ENCODE measurements at regions not wholly inside any gene's neighbourhood (a gene's known extent, or its start where the extent isn't known, plus 50 kb on each side); places are given as distances from the start of the nearest gene placed in this dataset.

DNA sequence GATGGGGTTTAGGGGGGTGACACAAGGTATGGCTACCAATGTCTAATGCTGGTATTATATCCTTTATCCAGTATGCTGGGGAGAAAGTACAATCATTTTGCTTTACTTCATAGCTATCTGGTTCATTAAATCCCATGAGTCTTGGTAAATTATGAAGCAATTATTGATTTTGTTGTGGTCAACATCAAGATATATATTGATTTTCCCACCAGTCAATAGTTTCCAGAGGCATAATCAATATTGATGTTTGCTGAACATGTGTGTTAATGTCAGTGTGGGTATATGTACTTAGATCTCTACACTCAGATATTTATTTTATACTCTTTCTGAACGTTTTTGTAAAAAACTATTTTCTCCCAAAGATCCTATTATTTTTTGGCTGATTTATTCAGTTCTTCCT, 155.5 kb downstream of the BACH1 start:
- Histone ChIP-seq H3K36me3 (replicated peaks in 1 of 2; ENCODE audit: control insufficient read depth in 2 of 2, insufficient read depth in 2 of 2, low read length in 2 of 2) (no peaks in the 10 kb centered on the region), H3K14ac (ENCODE audit: low read length) (no peak overlapping the region), H3K79me1 (ENCODE audit: low read depth, low read length) (no peaks in the 10 kb centered on the region), H4K91ac (ENCODE audit: low read depth, low read length, poor library complexity) (no peak overlapping the region), H3K4me1 (ENCODE audit: control insufficient read depth in 2 of 2, insufficient read depth in 1 of 2, low read depth in 1 of 2, low read length in 2 of 2) (no peaks in the 10 kb centered on the region), H3K23ac (ENCODE audit: low read depth, low read length, poor library complexity) (no peak overlapping the region), H2BK12ac (ENCODE audit: low read length) (no peak overlapping the region), H2BK15ac (ENCODE audit: low read length) (no peak overlapping the region), H3K18ac (ENCODE audit: low read length) (no peak overlapping the region), H3K27ac (replicated peaks; ENCODE audit: low read length) (no peak overlapping the region), H3K4ac (ENCODE audit: low read length) (no peak overlapping the region), H3K4me2 (ENCODE audit: insufficient read depth, low read length, poor library complexity, severe bottlenecking) (no peak overlapping the region), H4K8ac (ENCODE audit: low read depth, low read length) (no peak overlapping the region), H2BK120ac (ENCODE audit: low read depth, low read length) (no peak overlapping the region), H3K9me3 (replicated peaks in 1 of 2; ENCODE audit: control insufficient read depth in 2 of 2, insufficient read depth in 1 of 2, low read depth in 1 of 2, low read length in 2 of 2) (no peaks in the 10 kb centered on the region), H3K27me3 (ENCODE audit: control insufficient read depth in 3 of 3, insufficient read depth in 3 of 3, low read depth in 1 of 3, low read length in 3 of 3) (no peaks in the 10 kb centered on the region), H2AK5ac (ENCODE audit: low read depth, low read length) (no peak overlapping the region), H2AFZ (ENCODE audit: low read length) (no peak overlapping the region), H3K4me3 (ENCODE audit: low read length in 2 of 2) (no peak overlapping the region), H2BK5ac (ENCODE audit: low read length) (no peak overlapping the region), H3K9ac (ENCODE audit: low read depth, low read length, poor library complexity) (no peak overlapping the region)
- no peak for DNase-seq (ENCODE audit: low spot score)
- no CpG with 5 or more reads among the region's 1 CpG for WGBS, 2 donors (ENCODE audit: extremely low coverage in 2 of 2, insufficient read length in 2 of 2, insufficient replicate concordance in 1 of 2)

DNA sequence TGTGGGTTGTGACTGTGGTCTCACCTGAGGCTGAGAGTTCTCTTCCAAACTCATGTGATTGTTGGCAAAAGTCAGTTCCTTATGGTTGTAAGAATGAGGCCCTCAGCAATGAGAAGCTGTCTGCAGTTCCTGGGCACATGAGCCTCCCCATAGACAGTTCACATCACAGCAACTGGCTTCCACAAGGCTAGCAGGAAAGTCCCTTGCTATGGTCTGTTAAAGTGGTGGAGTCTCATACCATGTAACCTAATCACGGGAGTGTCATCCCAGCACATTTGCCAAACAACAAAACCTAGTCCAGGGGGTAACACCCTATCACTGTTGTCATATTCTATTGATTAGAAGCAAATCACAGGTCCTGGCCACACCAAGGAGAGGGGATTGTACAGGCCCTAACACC, 163.8 kb downstream of the BACH1 start:
- Histone ChIP-seq H2BK12ac (ENCODE audit: low read length) (no peak overlapping the region), H3K79me1 (ENCODE audit: low read depth, low read length) (no peaks in the 10 kb centered on the region), H4K8ac (ENCODE audit: low read depth, low read length) (no peak overlapping the region), H4K91ac (ENCODE audit: low read depth, low read length, poor library complexity) (no peak overlapping the region), H3K4ac (ENCODE audit: low read length) (no peak overlapping the region), H3K23ac (ENCODE audit: low read depth, low read length, poor library complexity) (no peak overlapping the region), H2BK15ac (ENCODE audit: low read length) (no peak overlapping the region), H3K27me3 (ENCODE audit: control insufficient read depth in 3 of 3, insufficient read depth in 3 of 3, low read depth in 1 of 3, low read length in 3 of 3) (no peaks in the 10 kb centered on the region), H3K4me3 (ENCODE audit: low read length in 2 of 2) (no peak overlapping the region), H3K36me3 (replicated peaks in 1 of 2; ENCODE audit: control insufficient read depth in 2 of 2, insufficient read depth in 2 of 2, low read length in 2 of 2) (peaks cover 0 to 2% of the 10 kb centered on the region in 2 donors), H3K27ac (replicated peaks; ENCODE audit: low read length) (no peak overlapping the region), H3K9me3 (replicated peaks in 1 of 2; ENCODE audit: control insufficient read depth in 2 of 2, insufficient read depth in 1 of 2, low read depth in 1 of 2, low read length in 2 of 2) (no peaks in the 10 kb centered on the region), H2BK5ac (ENCODE audit: low read length) (no peak overlapping the region), H3K18ac (ENCODE audit: low read length) (no peak overlapping the region), H2AFZ (ENCODE audit: low read length) (no peak overlapping the region), H2AK5ac (ENCODE audit: low read depth, low read length) (no peak overlapping the region), H3K4me2 (ENCODE audit: insufficient read depth, low read length, poor library complexity, severe bottlenecking) (no peak overlapping the region), H3K9ac (ENCODE audit: low read depth, low read length, poor library complexity) (no peak overlapping the region), H3K14ac (ENCODE audit: low read length) (no peak overlapping the region), H3K4me1 (ENCODE audit: control insufficient read depth in 2 of 2, insufficient read depth in 1 of 2, low read depth in 1 of 2, low read length in 2 of 2) (no peaks in the 10 kb centered on the region), H2BK120ac (ENCODE audit: low read depth, low read length) (no peak overlapping the region)
- no peak for DNase-seq (ENCODE audit: low spot score)
- WGBS, 2 donors (ENCODE audit: extremely low coverage in 2 of 2, insufficient read length in 2 of 2, insufficient replicate concordance in 1 of 2), result no CpG with 5 or more reads among the region's 1 CpG

DNA sequence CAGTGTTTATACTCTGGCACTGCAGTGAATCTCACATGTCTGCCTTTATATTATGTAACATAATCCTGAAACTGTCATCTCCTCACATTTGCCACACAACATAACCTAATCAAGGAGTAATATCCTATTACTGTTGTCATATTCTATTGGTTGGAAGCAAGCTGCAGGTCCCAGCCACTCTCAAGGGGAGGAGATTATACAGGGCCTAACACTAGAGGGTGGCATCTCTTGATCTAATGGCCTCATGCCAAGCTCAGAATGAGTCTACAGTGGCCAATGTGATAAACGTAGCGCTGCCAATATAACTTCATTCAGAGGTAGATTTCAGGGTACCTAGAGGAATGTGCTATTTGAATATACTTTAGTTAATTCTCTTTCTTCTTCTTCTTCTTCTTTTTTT, 166.8 kb downstream of the BACH1 start:
- no CpG with 5 or more reads among the region's 2 CpGs for WGBS, 2 donors (ENCODE audit: extremely low coverage in 2 of 2, insufficient read length in 2 of 2, insufficient replicate concordance in 1 of 2)
- Histone ChIP-seq H4K91ac (ENCODE audit: low read depth, low read length, poor library complexity) (no peak overlapping the region), H2BK5ac (ENCODE audit: low read length) (no peak overlapping the region), H3K4me1 (ENCODE audit: control insufficient read depth in 2 of 2, insufficient read depth in 1 of 2, low read depth in 1 of 2, low read length in 2 of 2) (no peaks in the 10 kb centered on the region), H3K18ac (ENCODE audit: low read length) (no peak overlapping the region), H2BK120ac (ENCODE audit: low read depth, low read length) (no peak overlapping the region), H3K9ac (ENCODE audit: low read depth, low read length, poor library complexity) (no peak overlapping the region), H3K36me3 (replicated peaks in 1 of 2; ENCODE audit: control insufficient read depth in 2 of 2, insufficient read depth in 2 of 2, low read length in 2 of 2) (peaks cover 0 to 2% of the 10 kb centered on the region in 2 donors), H3K27me3 (ENCODE audit: control insufficient read depth in 3 of 3, insufficient read depth in 3 of 3, low read depth in 1 of 3, low read length in 3 of 3) (no peaks in the 10 kb centered on the region), H3K14ac (ENCODE audit: low read length) (no peak overlapping the region), H3K23ac (ENCODE audit: low read depth, low read length, poor library complexity) (no peak overlapping the region), H4K8ac (ENCODE audit: low read depth, low read length) (no peak overlapping the region), H2AK5ac (ENCODE audit: low read depth, low read length) (no peak overlapping the region), H3K4me3 (ENCODE audit: low read length in 2 of 2) (no peak overlapping the region), H3K4ac (ENCODE audit: low read length) (no peak overlapping the region), H2BK15ac (ENCODE audit: low read length) (no peak overlapping the region), H2AFZ (ENCODE audit: low read length) (no peak overlapping the region), H3K27ac (replicated peaks; ENCODE audit: low read length) (no peak overlapping the region), H3K9me3 (replicated peaks in 1 of 2; ENCODE audit: control insufficient read depth in 2 of 2, insufficient read depth in 1 of 2, low read depth in 1 of 2, low read length in 2 of 2) (no peaks in the 10 kb centered on the region), H3K4me2 (ENCODE audit: insufficient read depth, low read length, poor library complexity, severe bottlenecking) (no peak overlapping the region), H3K79me1 (ENCODE audit: low read depth, low read length) (no peaks in the 10 kb centered on the region), H2BK12ac (ENCODE audit: low read length) (no peak overlapping the region)
- DNase-seq (ENCODE audit: low spot score), result no peak

DNA sequence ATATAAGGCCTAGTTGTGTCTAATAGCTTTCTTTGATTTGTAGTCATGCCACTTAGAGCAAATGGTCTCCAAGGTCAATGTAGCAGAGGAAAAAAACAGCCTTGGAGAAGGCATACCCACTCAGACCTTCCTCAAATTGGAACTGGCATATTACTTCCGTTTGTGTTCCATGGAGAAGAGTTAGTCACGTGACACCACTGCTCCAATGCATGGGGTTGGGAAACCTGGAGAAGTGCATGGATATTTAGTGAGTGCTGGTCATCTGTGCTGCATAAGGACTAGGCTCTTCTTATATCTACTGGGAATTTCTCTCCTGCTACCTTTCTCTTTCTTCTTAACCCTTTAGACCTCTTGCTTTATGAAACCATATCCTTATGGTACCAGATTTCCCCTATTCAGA, 167.8 kb downstream of the BACH1 start:
- Histone ChIP-seq H3K4ac (ENCODE audit: low read length) (no peak overlapping the region), H4K91ac (ENCODE audit: low read depth, low read length, poor library complexity) (no peak overlapping the region), H3K18ac (ENCODE audit: low read length) (no peak overlapping the region), H2BK120ac (ENCODE audit: low read depth, low read length) (no peak overlapping the region), H2BK5ac (ENCODE audit: low read length) (no peak overlapping the region), H2AFZ (ENCODE audit: low read length) (no peak overlapping the region), H3K14ac (ENCODE audit: low read length) (no peak overlapping the region), H2BK12ac (ENCODE audit: low read length) (no peak overlapping the region), H2BK15ac (ENCODE audit: low read length) (no peak overlapping the region), H3K23ac (ENCODE audit: low read depth, low read length, poor library complexity) (no peak overlapping the region), H3K27me3 (ENCODE audit: control insufficient read depth in 3 of 3, insufficient read depth in 3 of 3, low read depth in 1 of 3, low read length in 3 of 3) (no peaks in the 10 kb centered on the region), H3K9me3 (replicated peaks in 1 of 2; ENCODE audit: control insufficient read depth in 2 of 2, insufficient read depth in 1 of 2, low read depth in 1 of 2, low read length in 2 of 2) (no peaks in the 10 kb centered on the region), H3K4me2 (ENCODE audit: insufficient read depth, low read length, poor library complexity, severe bottlenecking) (no peak overlapping the region), H3K9ac (ENCODE audit: low read depth, low read length, poor library complexity) (no peak overlapping the region), H3K79me1 (ENCODE audit: low read depth, low read length) (no peaks in the 10 kb centered on the region), H4K8ac (ENCODE audit: low read depth, low read length) (no peak overlapping the region), H3K27ac (replicated peaks; ENCODE audit: low read length) (no peak overlapping the region), H2AK5ac (ENCODE audit: low read depth, low read length) (no peak overlapping the region), H3K4me3 (ENCODE audit: low read length in 2 of 2) (no peak overlapping the region), H3K36me3 (replicated peaks in 1 of 2; ENCODE audit: control insufficient read depth in 2 of 2, insufficient read depth in 2 of 2, low read length in 2 of 2) (peaks cover 0 to 2% of the 10 kb centered on the region in 2 donors), H3K4me1 (ENCODE audit: control insufficient read depth in 2 of 2, insufficient read depth in 1 of 2, low read depth in 1 of 2, low read length in 2 of 2) (no peaks in the 10 kb centered on the region)
- no CpG with 5 or more reads among the region's 2 CpGs for WGBS, 2 donors (ENCODE audit: extremely low coverage in 2 of 2, insufficient read length in 2 of 2, insufficient replicate concordance in 1 of 2)
- DNase-seq (ENCODE audit: low spot score), result no peak

Measured in neuronal stem cell (in vitro differentiated cells).